ENCODE measurements at regions not wholly inside any gene's neighbourhood (a gene's known extent, or its start where the extent isn't known, plus 50 kb on each side); places are given as distances from the start of the nearest gene placed in this dataset.
A peak's percentile ranks its signal among the peaks of the same experiment; 100 is the strongest.

DNA sequence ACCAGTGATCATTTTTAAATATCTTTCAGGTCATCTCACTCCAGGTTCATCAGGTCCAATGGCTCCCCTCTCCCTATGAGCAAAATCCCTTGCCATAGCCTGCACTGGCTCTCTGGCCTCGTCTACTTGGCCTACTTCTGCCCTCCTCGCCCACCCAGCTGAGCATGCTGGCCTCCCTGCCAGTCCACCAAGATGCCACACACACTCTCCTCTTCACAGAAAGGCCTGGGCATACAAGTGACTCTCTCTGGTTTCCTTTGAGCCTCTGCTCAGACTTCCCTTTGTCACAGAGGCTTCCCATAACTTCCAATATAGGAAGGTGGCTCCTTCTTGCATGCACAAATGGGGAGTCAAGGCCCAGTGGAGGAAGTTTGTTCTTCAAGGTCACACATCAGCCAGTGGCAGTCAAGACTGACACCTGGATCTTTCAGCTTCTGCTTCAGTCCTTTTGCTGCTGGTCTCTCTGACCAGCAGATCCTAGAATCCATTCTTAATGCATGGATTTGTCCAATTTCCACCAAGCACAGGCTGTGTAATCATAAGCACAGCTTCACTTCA, 223.2 kb upstream of the HES1 start:
- TF ChIP-seq, protein P1, sequence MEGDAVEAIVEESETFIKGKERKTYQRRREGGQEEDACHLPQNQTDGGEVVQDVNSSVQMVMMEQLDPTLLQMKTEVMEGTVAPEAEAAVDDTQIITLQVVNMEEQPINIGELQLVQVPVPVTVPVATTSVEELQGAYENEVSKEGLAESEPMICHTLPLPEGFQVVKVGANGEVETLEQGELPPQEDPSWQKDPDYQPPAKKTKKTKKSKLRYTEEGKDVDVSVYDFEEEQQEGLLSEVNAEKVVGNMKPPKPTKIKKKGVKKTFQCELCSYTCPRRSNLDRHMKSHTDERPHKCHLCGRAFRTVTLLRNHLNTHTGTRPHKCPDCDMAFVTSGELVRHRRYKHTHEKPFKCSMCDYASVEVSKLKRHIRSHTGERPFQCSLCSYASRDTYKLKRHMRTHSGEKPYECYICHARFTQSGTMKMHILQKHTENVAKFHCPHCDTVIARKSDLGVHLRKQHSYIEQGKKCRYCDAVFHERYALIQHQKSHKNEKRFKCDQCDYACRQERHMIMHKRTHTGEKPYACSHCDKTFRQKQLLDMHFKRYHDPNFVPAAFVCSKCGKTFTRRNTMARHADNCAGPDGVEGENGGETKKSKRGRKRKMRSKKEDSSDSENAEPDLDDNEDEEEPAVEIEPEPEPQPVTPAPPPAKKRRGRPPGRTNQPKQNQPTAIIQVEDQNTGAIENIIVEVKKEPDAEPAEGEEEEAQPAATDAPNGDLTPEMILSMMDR (IDR thresholded peaks at IDR 0.05 in 8 of 11, conservative IDR thresholded peaks at IDR 0.05 in 3 of 11), result no peak
- TF ChIP-seq POLR2AphosphoS5 (IDR thresholded peaks at IDR 0.05) (no peak), POLR2A (IDR thresholded peaks at IDR 0.05) (no peak)
- 86 to 100% (median 91%) methylated on average over 2 of the region's 2 CpGs for WGBS, 5 donors
- DNase-seq, result no peak
- Histone ChIP-seq H3K27ac (peak overlapping the region in 2 of 8 donors; percentile 16 to 54), H3K27me3 (replicated peaks in 1 of 7) (no peaks in the 10 kb centered on the region), H3K9me3 (peaks cover 0 to 10% (median 0%) of the 10 kb centered on the region in 8 donors), H3K4me3 (no peak overlapping the region), H3K4me1 (peaks cover 13 to 29% (median 18%) of the 10 kb centered on the region in 6 donors), H3K36me3 (no peaks in the 10 kb centered on the region)
- intact Hi-C loops (cut with DNase I; ENCODE audit: low total_unique reads), result no loop called here

DNA sequence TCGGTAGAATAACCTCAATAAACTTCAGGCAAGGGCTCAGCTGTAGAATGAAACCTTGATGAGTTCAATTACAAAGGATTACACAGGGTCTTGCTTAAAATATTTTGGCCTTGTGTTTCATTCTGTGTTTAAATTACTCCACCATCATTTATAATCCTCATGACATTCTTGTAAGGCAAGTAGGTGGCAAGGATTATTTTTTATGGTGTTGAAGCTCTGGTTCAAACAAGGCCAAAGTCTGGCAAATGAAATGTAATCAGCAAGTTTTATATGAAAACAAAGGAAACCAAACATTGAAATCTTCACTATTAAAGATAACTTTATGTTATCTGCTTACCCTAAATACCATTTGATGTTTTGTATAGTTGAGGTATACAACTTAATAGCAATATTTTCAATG, 221.3 kb upstream of the HES1 start:
- no peak for DNase-seq
- Histone ChIP-seq H3K27ac (no peak overlapping the region), H3K4me3 (no peak overlapping the region), H3K9me3 (no peaks in the 10 kb centered on the region), H3K27me3 (replicated peaks in 1 of 7) (no peaks in the 10 kb centered on the region), H3K4me1 (peaks cover 13 to 29% (median 18%) of the 10 kb centered on the region in 6 donors), H3K36me3 (no peaks in the 10 kb centered on the region)
- intact Hi-C loops (cut with DNase I; ENCODE audit: low total_unique reads), result no loop called here
- TF ChIP-seq POLR2AphosphoS5 (IDR thresholded peaks at IDR 0.05) (no peak), POLR2A (IDR thresholded peaks at IDR 0.05) (no peak)
- TF ChIP-seq, protein P1 (IDR thresholded peaks at IDR 0.05 in 8 of 11, conservative IDR thresholded peaks at IDR 0.05 in 3 of 11), result no peak
- 90 to 100% (median 94%) methylated on average over 1 of the region's 1 CpG for WGBS, 5 donors

DNA sequence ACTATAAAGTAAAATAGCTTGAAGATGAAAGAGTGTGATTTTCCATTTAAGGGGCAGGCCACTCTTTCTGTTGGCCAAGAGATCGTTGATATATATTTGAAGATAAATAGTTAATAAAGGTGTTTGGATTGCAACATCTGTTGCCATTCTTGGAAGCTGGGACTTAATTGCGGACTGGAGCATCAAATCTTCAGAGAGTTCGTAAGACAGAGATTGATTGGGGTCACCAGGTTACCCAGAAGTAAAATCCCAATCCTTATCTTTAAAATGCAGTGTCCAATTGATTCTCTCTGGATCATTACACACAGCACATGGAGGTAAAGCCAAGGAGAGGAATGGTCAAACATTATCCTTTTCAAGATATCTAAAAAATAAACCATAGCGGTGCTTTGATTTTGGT, 220.8 kb upstream of the HES1 start:
- Histone ChIP-seq H3K27ac (no peak overlapping the region), H3K9me3 (no peaks in the 10 kb centered on the region), H3K4me3 (no peak overlapping the region), H3K36me3 (no peaks in the 10 kb centered on the region), H3K27me3 (replicated peaks in 1 of 7) (no peaks in the 10 kb centered on the region), H3K4me1 (peaks cover 13 to 25% (median 18%) of the 10 kb centered on the region in 6 donors)
- 91 to 95% (median 94%) methylated on average over 4 of the region's 4 CpGs for WGBS, 5 donors
- intact Hi-C loops (cut with DNase I; ENCODE audit: low total_unique reads), result no loop called here
- TF ChIP-seq, protein P1 (IDR thresholded peaks at IDR 0.05 in 8 of 11, conservative IDR thresholded peaks at IDR 0.05 in 3 of 11), result no peak
- DNase-seq, result no peak

DNA sequence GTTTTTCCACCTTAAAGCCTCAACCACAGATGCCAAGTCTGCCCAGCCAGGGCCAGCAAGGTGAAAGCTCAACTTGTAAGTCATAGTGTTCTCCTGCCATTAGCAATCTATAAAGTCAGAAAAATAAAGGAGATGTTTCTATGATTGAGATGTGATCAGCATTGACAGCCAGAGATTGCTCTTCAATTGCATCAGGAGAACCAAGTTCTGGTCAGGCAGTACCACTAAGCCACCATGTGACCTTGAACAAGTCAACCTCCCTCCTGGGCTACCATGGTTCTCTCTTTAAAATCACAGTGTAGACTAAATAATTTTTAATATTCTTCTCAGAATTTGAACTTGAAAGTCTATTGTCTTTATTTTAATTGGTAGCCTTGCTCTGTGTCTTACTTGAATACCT, 220.3 kb upstream of the HES1 start:
- Histone ChIP-seq H3K9me3 (no peaks in the 10 kb centered on the region), H3K27me3 (replicated peaks in 1 of 7) (no peaks in the 10 kb centered on the region), H3K27ac (no peak overlapping the region), H3K4me3 (no peak overlapping the region), H3K36me3 (no peaks in the 10 kb centered on the region), H3K4me1 (peaks cover 11 to 20% (median 15%) of the 10 kb centered on the region in 6 donors)
- intact Hi-C loops (cut with DNase I; ENCODE audit: low total_unique reads), result no loop called here
- TF ChIP-seq, protein P1 (IDR thresholded peaks at IDR 0.05 in 8 of 11, conservative IDR thresholded peaks at IDR 0.05 in 3 of 11), result no peak
- TF ChIP-seq POLR2AphosphoS5 (IDR thresholded peaks at IDR 0.05), result no peak
- no peak for TF ChIP-seq POLR2A (IDR thresholded peaks at IDR 0.05)
- no peak for DNase-seq
